ENCODE measurements at regions not wholly inside any gene's neighbourhood (a gene's known extent, or its start where the extent isn't known, plus 50 kb on each side); places are given as distances from the start of the nearest gene placed in this dataset.
A peak's percentile ranks its signal among the peaks of the same experiment; 100 is the strongest.
"Not testable (repeated sequence)": the region's sequence is repeated elsewhere in the genome, so short reads cannot be mapped to it uniquely, and the experiment has no call there.

- no peak for DNase-seq
Measured at GRCh38 chr14:52202151-52202550, 65.3 kb upstream of the PTGDR start.

GRCh38 chr14:52190337-52190931, 77.1 kb upstream of the PTGDR start:
- DNase-seq: no peak

- DNase-seq: no peak
Measured at GRCh38 chr14:52189325-52189724, 78.2 kb upstream of the PTGDR start.

- no peak for DNase-seq
Measured at GRCh38 chr14:52188381-52188780, 79.1 kb upstream of the PTGDR start.

GRCh38 chr14:52185178-52185577, 82.3 kb upstream of the PTGDR start:
- DNase-seq: no peak

- DNase-seq: no peak
Measured at GRCh38 chr14:52182853-52183252, 84.6 kb upstream of the PTGDR start.

- DNase-seq: no peak
Measured at GRCh38 chr14:52179141-52179790, 88.2 kb upstream of the PTGDR start.

GRCh38 chr14:52175982-52176502, 91.5 kb upstream of the PTGDR start:
- DNase-seq: no peak

- not testable (repeated sequence) for DNase-seq
Measured at GRCh38 chr14:52171932-52172331, 95.6 kb upstream of the PTGDR start.

- DNase-seq: no peak
Measured at GRCh38 chr14:52166822-52167221, 98.0 kb upstream of the NID2 start.

GRCh38 chr14:52155651-52156213, 86.9 kb upstream of the NID2 start:
- DNase-seq: no peak

GRCh38 chr14:52154992-52155650, 86.3 kb upstream of the NID2 start:
- DNase-seq: no peak

- DNase-seq: no peak
Measured at GRCh38 chr14:52153939-52154338, 85.1 kb upstream of the NID2 start.

GRCh38 chr14:52150162-52150561, 81.3 kb upstream of the NID2 start:
- DNase-seq: no peak

GRCh38 chr14:52148371-52148770, 79.5 kb upstream of the NID2 start:
- DNase-seq: no peak

GRCh38 chr14:52146504-52146903, 77.6 kb upstream of the NID2 start:
- DNase-seq: no peak

- not testable (repeated sequence) for DNase-seq
Measured at GRCh38 chr14:52144099-52144498, 75.2 kb upstream of the NID2 start.

- no peak for DNase-seq
Measured at GRCh38 chr14:52142504-52142903, 73.6 kb upstream of the NID2 start.

GRCh38 chr14:52131640-52132320, 62.9 kb upstream of the NID2 start:
- DNase-seq: peak; percentile 93

GRCh38 chr14:52129721-52130120, 60.9 kb upstream of the NID2 start:
- no peak for DNase-seq

GRCh38 chr14:52125885-52126284, 57.0 kb upstream of the NID2 start:
- no peak for DNase-seq

GRCh38 chr14:52124791-52125684, 56.2 kb upstream of the NID2 start:
- DNase-seq: peak; percentile 78
